DND-41 (cell line): ENCODE measurements at regions not wholly inside any gene's neighbourhood (a gene's known extent, or its start where the extent isn't known, plus 50 kb on each side); places are given as distances from the start of the nearest gene placed in this dataset.
"Not testable (repeated sequence)": the region's sequence is repeated elsewhere in the genome, so short reads cannot be mapped to it uniquely, and the experiment has no call there.

Experiments
- ATAC-seq: fragments of 200-7000 bp; cut with Tn5 transposase; 3 replicates; pipeline ENCODE4 v1.9.1; 2021; ENCODE audit warnings: low read depth; ENCODE audit not compliant: insufficient read depth
- DNase-seq: peaks from one replicate; pipeline ENCODE4 v3.0.0-alpha.2; 2020
- H2AFZ ChIP-seq: 2 replicates; pipeline ENCODE4 v1.6.0; 2012; ENCODE audit warnings: low read depth, low read length
- H3K27ac ChIP-seq: 2 replicates; pipeline ENCODE4 v1.5.1; 2012; ENCODE audit warnings: low read length, inconsistent platforms
- H3K27me3 ChIP-seq: fragments of 200-600 bp; sonication (generic); 2 replicates; pipeline ENCODE4 v1.6.0; 2012; ENCODE audit warnings: low read length, mild to moderate bottlenecking, inconsistent platforms; ENCODE audit not compliant: insufficient read depth, poor library complexity
- H3K36me3 ChIP-seq: 2 replicates; pipeline ENCODE4 v1.5.1; 2012; ENCODE audit warnings: low read length, inconsistent platforms; ENCODE audit not compliant: insufficient read depth
- H3K4me1 ChIP-seq: 2 replicates; pipeline ENCODE4 v1.5.1; 2012; ENCODE audit warnings: mild to moderate bottlenecking, low read length; ENCODE audit not compliant: insufficient read depth
- H3K4me2 ChIP-seq: 2 replicates; pipeline ENCODE4 v1.6.0; 2012; ENCODE audit warnings: mild to moderate bottlenecking, moderate library complexity, low read length, inconsistent platforms; ENCODE audit not compliant: insufficient read depth
- H3K4me3 ChIP-seq, 2 experiments: fragments of 200-600 bp in 1 of 2; shearing (Covaris generic) in 1 of 2; 2 replicates each; pipeline ENCODE4 v1.5.1; 2012 to 2016; ENCODE audit warnings: inconsistent platforms in 2 of 2, low read length in 2 of 2, mild to moderate bottlenecking in 2 of 2, low read depth in 1 of 2, moderate library complexity in 1 of 2
- H3K79me2 ChIP-seq: 2 replicates; pipeline ENCODE4 v1.6.0; 2012; ENCODE audit warnings: low read length, inconsistent platforms; ENCODE audit not compliant: insufficient read depth
- H3K9ac ChIP-seq: 2 replicates; pipeline ENCODE4 v1.6.0; 2012; ENCODE audit warnings: low read depth, mild to moderate bottlenecking, inconsistent platforms, low read length, moderate library complexity
- H3K9me3 ChIP-seq: 2 replicates; pipeline ENCODE4 v1.5.1; 2012; ENCODE audit warnings: low read length, moderate library complexity, mild to moderate bottlenecking, inconsistent platforms; ENCODE audit not compliant: insufficient read depth, severe bottlenecking
- H4K20me1 ChIP-seq: 2 replicates; pipeline ENCODE4 v1.6.0; 2012; ENCODE audit warnings: low read length; ENCODE audit not compliant: insufficient read depth
- EZH2 ChIP-seq: IDR thresholded peaks from 3 replicates; pipeline ENCODE4 v1.6.1; 2012; ENCODE audit warnings: borderline replicate concordance, low read depth, mild to moderate bottlenecking, moderate library complexity, low read length, inconsistent platforms; ENCODE audit not compliant: severe bottlenecking
- TF ChIP-seq, protein P1 (sequence below): IDR thresholded peaks from 2 replicates; pipeline ENCODE4 v1.5.1; 2012; ENCODE audit warnings: borderline replicate concordance, low read length, moderate library complexity, mild to moderate bottlenecking; ENCODE audit not compliant: poor library complexity, severe bottlenecking; ENCODE audit errors: extremely low read depth

DNA sequence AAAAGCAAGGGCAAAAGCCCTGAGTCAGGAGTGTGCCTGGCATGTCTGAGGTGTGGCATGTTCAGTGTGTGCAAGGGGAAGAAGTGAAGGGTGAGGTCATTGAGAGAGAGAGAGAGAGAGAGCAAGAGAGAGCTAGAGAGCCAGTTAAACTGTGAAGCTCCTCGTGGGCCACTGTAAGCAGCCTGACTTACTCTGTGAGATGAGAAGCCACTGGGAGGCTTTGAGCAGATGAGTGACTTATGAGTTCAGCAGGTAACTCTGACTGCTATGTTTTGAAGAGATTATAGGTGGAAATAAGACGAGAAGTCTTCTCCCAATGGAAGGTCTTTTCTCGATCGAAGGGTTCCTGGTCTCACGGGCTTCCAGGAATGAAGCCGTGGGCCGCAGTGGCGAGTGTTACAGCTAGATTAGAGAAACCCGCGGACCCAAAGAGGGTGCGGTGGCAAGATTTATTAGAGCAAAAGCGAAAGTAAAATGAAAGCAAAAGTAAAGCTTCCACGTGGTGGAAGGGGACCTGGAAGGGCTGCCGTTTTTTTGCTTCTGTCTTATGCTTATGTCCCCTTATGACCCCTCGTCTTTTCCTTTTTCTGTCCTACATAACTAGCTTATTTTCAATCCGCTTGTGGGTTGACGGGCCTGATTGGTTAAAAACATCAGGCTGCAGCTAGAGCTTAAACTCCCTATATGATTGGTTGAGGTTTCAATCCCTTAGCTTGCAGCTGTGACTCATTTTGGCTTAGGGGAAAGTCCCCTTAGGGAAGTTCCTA lies 323.1 kb upstream of the FAM78B start:
- no peaks in the 10 kb centered on the region for H3K9me3 ChIP-seq
- H3K4me1 ChIP-seq: peaks cover 25% of the 10 kb centered on the region
- peak overlapping the region; percentile 79 for H2AFZ ChIP-seq
- TF ChIP-seq EZH2: no peak
- TF ChIP-seq, protein P1, sequence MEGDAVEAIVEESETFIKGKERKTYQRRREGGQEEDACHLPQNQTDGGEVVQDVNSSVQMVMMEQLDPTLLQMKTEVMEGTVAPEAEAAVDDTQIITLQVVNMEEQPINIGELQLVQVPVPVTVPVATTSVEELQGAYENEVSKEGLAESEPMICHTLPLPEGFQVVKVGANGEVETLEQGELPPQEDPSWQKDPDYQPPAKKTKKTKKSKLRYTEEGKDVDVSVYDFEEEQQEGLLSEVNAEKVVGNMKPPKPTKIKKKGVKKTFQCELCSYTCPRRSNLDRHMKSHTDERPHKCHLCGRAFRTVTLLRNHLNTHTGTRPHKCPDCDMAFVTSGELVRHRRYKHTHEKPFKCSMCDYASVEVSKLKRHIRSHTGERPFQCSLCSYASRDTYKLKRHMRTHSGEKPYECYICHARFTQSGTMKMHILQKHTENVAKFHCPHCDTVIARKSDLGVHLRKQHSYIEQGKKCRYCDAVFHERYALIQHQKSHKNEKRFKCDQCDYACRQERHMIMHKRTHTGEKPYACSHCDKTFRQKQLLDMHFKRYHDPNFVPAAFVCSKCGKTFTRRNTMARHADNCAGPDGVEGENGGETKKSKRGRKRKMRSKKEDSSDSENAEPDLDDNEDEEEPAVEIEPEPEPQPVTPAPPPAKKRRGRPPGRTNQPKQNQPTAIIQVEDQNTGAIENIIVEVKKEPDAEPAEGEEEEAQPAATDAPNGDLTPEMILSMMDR: no peak
- no peaks in the 10 kb centered on the region for H4K20me1 ChIP-seq
- H3K27ac ChIP-seq: peak overlapping the region; percentile 89
- H3K4me2 ChIP-seq: peak overlapping the region; percentile 72
- peak; percentile 84 for ATAC-seq
- no peaks in the 10 kb centered on the region for H3K27me3 ChIP-seq
- peak overlapping the region; percentile 49 to 73; a peak in 3 of 4 replicates for H3K4me3 ChIP-seq
- H3K79me2 ChIP-seq: no peaks in the 10 kb centered on the region
- peak; percentile 68 for DNase-seq
- no peaks in the 10 kb centered on the region for H3K36me3 ChIP-seq
- H3K9ac ChIP-seq: peak overlapping the region; percentile 65

DNA sequence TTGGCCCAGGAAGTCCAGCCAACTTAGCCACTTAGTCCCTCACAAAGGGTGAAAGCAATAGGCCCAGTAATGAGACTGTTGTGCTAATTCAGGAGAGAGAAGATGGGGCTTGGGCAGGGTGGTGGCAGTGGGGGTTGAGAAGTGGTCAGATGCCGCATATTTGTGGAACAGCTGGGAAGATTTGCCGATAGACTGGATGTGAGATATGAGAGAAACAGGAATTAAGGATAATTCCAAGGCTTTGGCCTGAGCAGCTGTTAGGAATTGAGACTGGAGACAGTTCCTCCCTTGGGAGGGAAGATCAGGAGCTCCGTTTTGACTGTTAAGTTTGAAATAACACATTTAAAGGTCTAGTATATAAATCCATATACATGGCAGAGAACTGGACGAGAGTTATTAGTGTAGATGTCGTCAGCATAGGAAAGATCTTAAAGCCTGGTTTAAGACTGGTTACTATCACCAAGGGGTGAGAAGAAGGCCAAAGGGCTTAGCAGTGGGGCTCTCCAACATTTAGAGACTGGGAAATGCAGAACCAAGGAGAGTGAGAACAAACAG lies 323.7 kb upstream of the FAM78B start:
- peak overlapping the region; percentile 65 for H3K9ac ChIP-seq
- TF ChIP-seq, protein P1: no peak
- TF ChIP-seq EZH2: no peak
- H3K36me3 ChIP-seq: no peaks in the 10 kb centered on the region
- no peaks in the 10 kb centered on the region for H3K9me3 ChIP-seq
- peak overlapping the region; percentile 89 for H3K27ac ChIP-seq
- no peak for ATAC-seq
- peak overlapping the region; percentile 72 for H3K4me2 ChIP-seq
- peaks cover 25% of the 10 kb centered on the region for H3K4me1 ChIP-seq
- DNase-seq: no peak
- H2AFZ ChIP-seq: peak overlapping the region; percentile 79
- H3K27me3 ChIP-seq: no peaks in the 10 kb centered on the region
- H4K20me1 ChIP-seq: no peaks in the 10 kb centered on the region
- H3K4me3 ChIP-seq: peak overlapping the region; percentile 49 to 73; a peak in 3 of 4 replicates
- H3K79me2 ChIP-seq: no peaks in the 10 kb centered on the region

DNA sequence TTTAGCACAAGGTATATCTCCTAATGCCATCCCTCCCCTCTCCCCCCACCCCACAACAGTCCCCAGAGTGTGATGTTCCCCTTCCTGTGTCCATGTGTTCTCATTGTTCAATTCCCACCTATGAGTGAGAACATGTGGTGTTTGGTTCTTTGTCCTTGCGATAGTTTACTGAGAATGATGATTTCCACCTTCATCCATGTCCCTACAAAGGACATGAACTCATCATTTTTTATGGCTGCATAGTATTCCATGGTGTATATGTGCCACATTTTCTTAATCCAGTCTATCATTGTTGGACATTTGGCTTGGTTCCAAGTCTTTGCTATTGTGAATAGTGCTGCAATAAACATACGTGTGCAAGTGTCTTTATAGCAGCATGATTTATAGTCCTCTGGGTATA lies 327.0 kb upstream of the FAM78B start:
- not testable (repeated sequence) for H4K20me1 ChIP-seq, H2AFZ ChIP-seq, H3K79me2 ChIP-seq, H3K27me3 ChIP-seq, ATAC-seq, H3K9ac ChIP-seq, H3K27ac ChIP-seq, H3K4me3 ChIP-seq, DNase-seq, H3K4me2 ChIP-seq, H3K36me3 ChIP-seq, H3K9me3 ChIP-seq
- H3K4me1 ChIP-seq: peaks cover 19% of the 10 kb centered on the region

DNA sequence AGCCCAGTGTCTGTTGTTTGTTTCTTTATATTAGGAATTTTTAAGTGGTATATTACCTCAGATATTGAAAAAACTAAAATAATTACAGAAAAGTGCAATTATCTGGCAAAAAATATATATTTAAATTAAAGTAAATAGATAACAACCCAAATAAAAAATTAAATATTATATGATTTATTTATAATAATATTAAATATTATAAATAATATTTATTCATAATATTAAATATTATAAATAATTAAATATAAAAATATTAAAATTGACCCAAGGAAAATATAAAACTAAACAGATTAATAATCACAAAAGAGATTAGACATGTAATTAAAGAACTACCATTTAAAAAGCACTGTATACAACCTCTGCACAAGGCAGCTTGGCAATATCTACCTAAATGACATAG lies 331.9 kb upstream of the POGK start:
- TF ChIP-seq, protein P1: no peak
- TF ChIP-seq EZH2: no peak
- ATAC-seq: no peak

More for the DNA sequence above, 331.9 kb upstream of the POGK start:
- Histone ChIP-seq H3K9me3 (no peaks in the 10 kb centered on the region), H3K27me3 (peaks cover 5% of the 10 kb centered on the region), H3K27ac (no peak overlapping the region), H3K4me2 (no peak overlapping the region), H3K79me2 (no peaks in the 10 kb centered on the region), H3K9ac (no peak overlapping the region), H3K4me1 (no peaks in the 10 kb centered on the region), H3K4me3 (no peak overlapping the region), H2AFZ (no peak overlapping the region), H4K20me1 (no peaks in the 10 kb centered on the region), H3K36me3 (no peaks in the 10 kb centered on the region)
- DNase-seq: no peak
